Colonic mucosa (tissue), 4 donors: ENCODE measurements at regions not wholly inside any gene's neighbourhood (a gene's known extent, or its start where the extent isn't known, plus 50 kb on each side); places are given as distances from the start of the nearest gene placed in this dataset.
A peak's percentile ranks its signal among the peaks of the same experiment; 100 is the strongest.
"Not testable (repeated sequence)": the region's sequence is repeated elsewhere in the genome, so short reads cannot be mapped to it uniquely, and the experiment has no call there.

Source experiments
- DNase-seq: peaks from one replicate; pipeline ENCODE4 v3.0.0-alpha.2; 2020
- H3K27ac ChIP-seq: fragments of 200-600 bp; one replicate; pipeline ENCODE4 v1.8.0; 2021
- H3K27me3 ChIP-seq: fragments of 200-600 bp; one replicate; pipeline ENCODE4 v1.8.0; 2021
- H3K36me3 ChIP-seq: fragments of 200-600 bp; one replicate; pipeline ENCODE4 v1.8.0; 2021
- H3K4me1 ChIP-seq: fragments of 200-600 bp; one replicate; pipeline ENCODE4 v1.8.0; 2021; ENCODE audit warnings: mild to moderate bottlenecking
- H3K4me3 ChIP-seq: fragments of 200-600 bp; one replicate; pipeline ENCODE4 v1.8.0; 2021
- H3K9ac ChIP-seq, 2 donors: one replicate each; pipeline ENCODE4 v1.7.0; 2013; ENCODE audit warnings: control low read depth in 2 of 2, low read depth in 2 of 2, low read length in 2 of 2
- H3K9me3 ChIP-seq: fragments of 200-600 bp; one replicate; pipeline ENCODE4 v1.8.0; 2021
- CTCF ChIP-seq: fragments of 200-600 bp; IDR thresholded peaks from one replicate; pipeline ENCODE4 v1.8.0; 2022; ENCODE audit warnings: antibody characterized with exemption, mild to moderate bottlenecking
- intact Hi-C: fragments of 100-400 bp; cut with DNase I; formaldehyde crosslinking; loops from one replicate; pipeline ENCODE4 v1.14.1; 2022
- donor health status: healthy.
- donor health status: DM: no; HTN: no; CAD: no.
- donor health status: DM: no; HTN: no; CAD: no.

- H3K4me3 ChIP-seq = no peak overlapping the region
- DNase-seq = peak; percentile 77
- peaks cover 7% of the 10 kb centered on the region for H3K4me1 ChIP-seq
- TF ChIP-seq CTCF = no peak
- intact Hi-C loops = no loop called here
- H3K27me3 ChIP-seq = no peaks in the 10 kb centered on the region
- H3K9ac ChIP-seq = peak overlapping the region in 1 of 2 donors; percentile 7
- no peaks in the 10 kb centered on the region for H3K36me3 ChIP-seq
- peak overlapping the region; percentile 66 for H3K27ac ChIP-seq
- no peaks in the 10 kb centered on the region for H3K9me3 ChIP-seq
Measured at GRCh38 chr3:194870394-194871110, 184.9 kb downstream of the FAM43A start.

- intact Hi-C loops = no loop called here
- peak; percentile 84 for DNase-seq
- no peaks in the 10 kb centered on the region for H3K9me3 ChIP-seq
- H3K36me3 ChIP-seq = no peaks in the 10 kb centered on the region
- no peaks in the 10 kb centered on the region for H3K27me3 ChIP-seq
- peak overlapping the region in 1 of 2 donors; percentile 58 for H3K9ac ChIP-seq
- TF ChIP-seq CTCF = no peak
- no peak overlapping the region for H3K4me3 ChIP-seq
- peak overlapping the region; percentile 66 for H3K27ac ChIP-seq
- H3K4me1 ChIP-seq = peaks cover 7% of the 10 kb centered on the region
Measured at GRCh38 chr3:194871143-194871863, 185.6 kb downstream of the FAM43A start.

- Histone ChIP-seq H3K4me1 (peaks cover 4% of the 10 kb centered on the region), H3K9ac (peak overlapping the region; percentile 13 to 58), H3K4me3 (no peak overlapping the region), H3K27ac (peak overlapping the region; percentile 66), H3K9me3 (no peaks in the 10 kb centered on the region), H3K27me3 (no peaks in the 10 kb centered on the region), H3K36me3 (no peaks in the 10 kb centered on the region)
- intact Hi-C loops = no loop called here
- no peak for TF ChIP-seq CTCF
- peak; percentile 78 for DNase-seq
Measured at GRCh38 chr3:194871864-194872668, 186.4 kb downstream of the FAM43A start.

- TF ChIP-seq CTCF = no peak
- Histone ChIP-seq H3K9ac (peak overlapping the region in 1 of 2 donors; percentile 58), H3K36me3 (no peaks in the 10 kb centered on the region), H3K9me3 (no peaks in the 10 kb centered on the region), H3K4me3 (no peak overlapping the region), H3K27me3 (no peaks in the 10 kb centered on the region), H3K27ac (peak overlapping the region; percentile 66), H3K4me1 (no peaks in the 10 kb centered on the region)
- DNase-seq = no peak
- intact Hi-C loops = no loop called here
Measured at GRCh38 chr3:194872669-194872977, 186.9 kb downstream of the FAM43A start.

- H3K27me3 ChIP-seq, H3K9ac ChIP-seq, H3K9me3 ChIP-seq, H3K27ac ChIP-seq, H3K4me3 ChIP-seq, intact Hi-C loops, DNase-seq, H3K36me3 ChIP-seq, H3K4me1 ChIP-seq: not testable (repeated sequence)
Measured at GRCh38 chr3:194873474-194873873, 187.8 kb downstream of the FAM43A start.
